ENCODE measurements at regions not wholly inside any gene's neighbourhood (a gene's known extent, or its start where the extent isn't known, plus 50 kb on each side); places are given as distances from the start of the nearest gene placed in this dataset.

- Mint-ChIP-seq H3K36me3 (no peaks in the 10 kb centered on the region), H3K9me3 (no peaks in the 10 kb centered on the region), H3K4me3 (no peak overlapping the region), H3K4me1 (no peaks in the 10 kb centered on the region), H3K27ac (no peak overlapping the region), H3K27me3 (ENCODE audit: low read depth) (no peaks in the 10 kb centered on the region)
- DNase-seq (ENCODE audit: low spot score in 2 of 2, unreplicated experiment in 2 of 2), result no peak
- TF ChIP-seq CTCF (IDR thresholded peaks at IDR 0.05; ENCODE audit: unreplicated experiment), result no peak
Observed at GRCh38 chr2:64787698-64788097, 134.0 kb upstream of the SERTAD2 start.

- TF ChIP-seq CTCF (IDR thresholded peaks at IDR 0.05; ENCODE audit: unreplicated experiment), result no peak
- Mint-ChIP-seq H3K9me3 (no peaks in the 10 kb centered on the region), H3K4me1 (no peaks in the 10 kb centered on the region), H3K4me3 (no peak overlapping the region), H3K27ac (no peak overlapping the region), H3K27me3 (ENCODE audit: low read depth) (peaks cover 3% of the 10 kb centered on the region), H3K36me3 (no peaks in the 10 kb centered on the region)
- DNase-seq (ENCODE audit: low spot score in 2 of 2, unreplicated experiment in 2 of 2), result no peak
Observed at GRCh38 chr2:64789466-64790320, 136.0 kb upstream of the SERTAD2 start.

- no peaks in the 10 kb centered on the region for H3K9me3 Mint-ChIP-seq
- peaks cover 3% of the 10 kb centered on the region for H3K27me3 Mint-ChIP-seq (ENCODE audit: low read depth)
- DNase-seq (ENCODE audit: low spot score in 2 of 2, unreplicated experiment in 2 of 2), result no peak
- H3K4me1 Mint-ChIP-seq, result no peaks in the 10 kb centered on the region
- TF ChIP-seq CTCF (IDR thresholded peaks at IDR 0.05; ENCODE audit: unreplicated experiment), result no peak
- no peak overlapping the region for H3K27ac Mint-ChIP-seq
- H3K4me3 Mint-ChIP-seq, result no peak overlapping the region
- H3K36me3 Mint-ChIP-seq, result no peaks in the 10 kb centered on the region
Observed at GRCh38 chr2:64792300-64792699, 138.6 kb upstream of the SERTAD2 start.

GRCh38 chr2:64792995-64793639, 139.4 kb upstream of the SERTAD2 start:
- DNase-seq (ENCODE audit: low spot score in 2 of 2, unreplicated experiment in 2 of 2), result no peak
- H3K27ac Mint-ChIP-seq, result no peak overlapping the region
- peaks cover 4% of the 10 kb centered on the region for H3K4me1 Mint-ChIP-seq
- H3K36me3 Mint-ChIP-seq, result no peaks in the 10 kb centered on the region
- H3K9me3 Mint-ChIP-seq, result no peaks in the 10 kb centered on the region
- no peak overlapping the region for H3K4me3 Mint-ChIP-seq
- peaks cover 3% of the 10 kb centered on the region for H3K27me3 Mint-ChIP-seq (ENCODE audit: low read depth)
- no peak for TF ChIP-seq CTCF (IDR thresholded peaks at IDR 0.05; ENCODE audit: unreplicated experiment)

- H3K4me3 Mint-ChIP-seq, result no peak overlapping the region
- peaks cover 10% of the 10 kb centered on the region for H3K4me1 Mint-ChIP-seq
- TF ChIP-seq CTCF (IDR thresholded peaks at IDR 0.05; ENCODE audit: unreplicated experiment), result no peak
- H3K27me3 Mint-ChIP-seq (ENCODE audit: low read depth), result peaks cover 3% of the 10 kb centered on the region
- H3K36me3 Mint-ChIP-seq, result no peaks in the 10 kb centered on the region
- H3K9me3 Mint-ChIP-seq, result no peaks in the 10 kb centered on the region
- H3K27ac Mint-ChIP-seq, result no peak overlapping the region
- no peak for DNase-seq (ENCODE audit: low spot score in 2 of 2, unreplicated experiment in 2 of 2)
Observed at GRCh38 chr2:64793701-64794100, 140.0 kb upstream of the SERTAD2 start.
